GM12878 (cell line): ENCODE measurements at regions not wholly inside any gene's neighbourhood (a gene's known extent, or its start where the extent isn't known, plus 50 kb on each side); places are given as distances from the start of the nearest gene placed in this dataset.
"Not testable (repeated sequence)": the region's sequence is repeated elsewhere in the genome, so short reads cannot be mapped to it uniquely, and the experiment has no call there.

Source experiments
- CTCF ChIP-seq, 3 experiments: IDR thresholded peaks in 2 of 3; conservative IDR thresholded peaks in 1 of 3; 2 replicates each; pipeline ENCODE4 v1.5.1; 2011; ENCODE audit warnings: low read depth in 3 of 3, low read length in 3 of 3, mild to moderate bottlenecking in 3 of 3, control low read depth in 2 of 3, moderate library complexity in 2 of 3, inconsistent platforms in 1 of 3, mixed read lengths in 1 of 3; ENCODE audit not compliant: control insufficient read depth in 2 of 3, insufficient read depth in 1 of 3; ENCODE audit errors: extremely low read depth in 1 of 3
- EGR1 ChIP-seq, 2 experiments: IDR thresholded peaks; 1 replicate in 1 of 2; 2 replicates in 1 of 2; pipeline ENCODE4 v1.6.1; 2011 to 2012; ENCODE audit warnings: low read depth in 2 of 2, low read length in 2 of 2, borderline replicate concordance in 1 of 2, mild to moderate bottlenecking in 1 of 2, moderate library complexity in 1 of 2
- EZH2 ChIP-seq: IDR thresholded peaks from 2 replicates; pipeline ENCODE4 v1.6.1; 2012; ENCODE audit warnings: low read depth, mild to moderate bottlenecking, control low read depth, inconsistent platforms, low read length, borderline replicate concordance; ENCODE audit not compliant: control insufficient read depth
- FOS ChIP-seq: IDR thresholded peaks from 3 replicates; pipeline ENCODE4 v1.6.1; 2011; ENCODE audit warnings: borderline replicate concordance; ENCODE audit not compliant: insufficient read length; ENCODE audit errors: extremely low read depth
- NR2C2 ChIP-seq: IDR thresholded peaks from 2 replicates; pipeline ENCODE4 v1.6.1; 2011; ENCODE audit warnings: borderline replicate concordance, low read depth; ENCODE audit not compliant: control insufficient read depth, insufficient read length
- RCOR1 ChIP-seq: conservative IDR thresholded peaks from 2 replicates; pipeline ENCODE4 v1.6.1; 2012; ENCODE audit warnings: low read depth, low read length, improper control_type of control experiment
- REST ChIP-seq: IDR thresholded peaks from 2 replicates; pipeline ENCODE4 v1.6.1; 2012; ENCODE audit warnings: mild to moderate bottlenecking, low read depth, low read length
- SIN3A ChIP-seq: IDR thresholded peaks from 2 replicates; pipeline ENCODE4 v1.6.1; 2012; ENCODE audit warnings: low read depth, low read length, improper control_type of control experiment
- ZNF24 ChIP-seq: fragments of 450-650 bp; IDR thresholded peaks from 2 replicates; pipeline ENCODE4 v1.6.1; 2017; ENCODE audit warnings: antibody characterized with exemption, mild to moderate bottlenecking

GRCh38 chr7:128561116-128561722 lies 84.7 kb downstream of the METTL2B start:
- not testable (repeated sequence) for TF ChIP-seq EZH2; FOS; CTCF (IDR thresholded peaks at IDR 0.05 in 2 of 3, conservative IDR thresholded peaks at IDR 0.05 in 1 of 3; ENCODE audit: control insufficient read depth in 2 of 3, extremely low read depth in 1 of 3, insufficient read depth in 1 of 3, low read depth in 3 of 3, low read length in 3 of 3); NR2C2; ZNF24; SIN3A; REST; RCOR1; EGR1 (IDR thresholded peaks at IDR 0.05; ENCODE audit: borderline replicate concordance in 1 of 2, low read depth in 2 of 2, low read length in 2 of 2)
